Trophoblast cell (in vitro differentiated cells and primary cell): ENCODE measurements at regions not wholly inside any gene's neighbourhood (a gene's known extent, or its start where the extent isn't known, plus 50 kb on each side); places are given as distances from the start of the nearest gene placed in this dataset.

Source experiments
- DNase-seq, 2 donors: peaks; one replicate each; pipeline ENCODE4 v3.0.0-alpha.2; 2016
- H2AFZ ChIP-seq: 2 replicates; pipeline ENCODE4 v1.6.1; 2013; ENCODE audit warnings: low read length, moderate library complexity, mild to moderate bottlenecking; ENCODE audit not compliant: insufficient read depth, poor library complexity
- H2AK5ac ChIP-seq: 2 replicates; pipeline ENCODE4 v1.6.1; 2013; ENCODE audit warnings: mild to moderate bottlenecking, low read length
- H2BK120ac ChIP-seq: 2 replicates; pipeline ENCODE4 v1.6.1; 2013; ENCODE audit warnings: low read length, mild to moderate bottlenecking, moderate library complexity; ENCODE audit not compliant: insufficient read depth, poor library complexity
- H2BK12ac ChIP-seq: 2 replicates; pipeline ENCODE4 v1.6.1; 2013; ENCODE audit warnings: mild to moderate bottlenecking, low read length, moderate library complexity
- H2BK5ac ChIP-seq: 2 replicates; pipeline ENCODE4 v1.6.1; 2013; ENCODE audit warnings: low read length, low read depth, moderate library complexity, mild to moderate bottlenecking; ENCODE audit not compliant: poor library complexity
- H3K14ac ChIP-seq: 2 replicates; pipeline ENCODE4 v1.6.1; 2013; ENCODE audit warnings: mild to moderate bottlenecking, low read length
- H3K18ac ChIP-seq: 2 replicates; pipeline ENCODE4 v1.6.1; 2013; ENCODE audit warnings: mild to moderate bottlenecking, low read length
- H3K23ac ChIP-seq: 2 replicates; pipeline ENCODE4 v1.6.1; 2013; ENCODE audit warnings: low read length
- H3K27ac ChIP-seq: 2 replicates; pipeline ENCODE4 v1.5.1; 2013; ENCODE audit warnings: low read depth, mild to moderate bottlenecking, inconsistent platforms, low read length, moderate library complexity
- H3K27me3 ChIP-seq: 2 replicates; pipeline ENCODE4 v1.6.1; 2013; ENCODE audit warnings: inconsistent platforms, mild to moderate bottlenecking, low read length, moderate library complexity; ENCODE audit not compliant: insufficient read depth
- H3K36me3 ChIP-seq, 2 experiments: 1 replicate in 1 of 2; 2 replicates in 1 of 2; pipeline ENCODE4 v1.6.1; 2013; ENCODE audit warnings: low read length in 2 of 2, mild to moderate bottlenecking in 2 of 2, moderate library complexity in 1 of 2; ENCODE audit not compliant: insufficient read depth in 2 of 2, control insufficient read depth in 1 of 2
- H3K4ac ChIP-seq: 2 replicates; pipeline ENCODE4 v1.6.1; 2013; ENCODE audit warnings: low read depth, mild to moderate bottlenecking, low read length, moderate library complexity
- H3K4me1 ChIP-seq, 2 experiments: 1 replicate in 1 of 2; 2 replicates in 1 of 2; pipeline ENCODE4 v1.6.1; 2013; ENCODE audit warnings: low read length in 2 of 2, mild to moderate bottlenecking in 2 of 2, moderate library complexity in 1 of 2; ENCODE audit not compliant: insufficient read depth in 2 of 2, control insufficient read depth in 1 of 2
- H3K4me2 ChIP-seq: 2 replicates; pipeline ENCODE4 v1.6.1; 2013; ENCODE audit warnings: inconsistent platforms, mild to moderate bottlenecking, low read length, moderate library complexity
- H3K4me3 ChIP-seq: 2 replicates; pipeline ENCODE4 v1.5.1; 2013; ENCODE audit warnings: mild to moderate bottlenecking, low read depth, low read length, inconsistent platforms
- H3K79me1 ChIP-seq: one replicate; pipeline ENCODE4 v1.6.1; 2013; ENCODE audit warnings: low read length
- H3K79me2 ChIP-seq: 2 replicates; pipeline ENCODE4 v1.6.1; 2013; ENCODE audit warnings: low read length, mild to moderate bottlenecking; ENCODE audit not compliant: control insufficient read depth, insufficient read depth, poor library complexity
- H3K9ac ChIP-seq: 2 replicates; pipeline ENCODE4 v1.6.1; 2013; ENCODE audit warnings: mild to moderate bottlenecking, low read length
- H3K9me3 ChIP-seq: 2 replicates; pipeline ENCODE4 v1.6.1; 2013; ENCODE audit warnings: low read depth, mild to moderate bottlenecking, control low read depth, inconsistent platforms, low read length; ENCODE audit not compliant: insufficient read depth
- H4K12ac ChIP-seq: 2 replicates; pipeline ENCODE4 v1.6.1; 2013; ENCODE audit warnings: low read depth, mild to moderate bottlenecking, low read length, moderate library complexity
- H4K8ac ChIP-seq: 2 replicates; pipeline ENCODE4 v1.6.1; 2013; ENCODE audit warnings: low read depth, mild to moderate bottlenecking, low read length, moderate library complexity
- H4K91ac ChIP-seq: one replicate; pipeline ENCODE4 v1.6.1; 2013; ENCODE audit warnings: low read depth, mild to moderate bottlenecking, low read length, moderate library complexity
- WGBS: extraction: QIAGEN DNeasy Blood & Tissue Kit; methylation state at CpG from one replicate; pipeline ENCODE4 v1.1.7; 2013; ENCODE audit warnings: missing lambda C conversion rate; ENCODE audit not compliant: insufficient read length, insufficient coverage; ENCODE audit errors: extremely low coverage; 5-methylcytosine and 5-hydroxymethylcytosine counted together

DNA sequence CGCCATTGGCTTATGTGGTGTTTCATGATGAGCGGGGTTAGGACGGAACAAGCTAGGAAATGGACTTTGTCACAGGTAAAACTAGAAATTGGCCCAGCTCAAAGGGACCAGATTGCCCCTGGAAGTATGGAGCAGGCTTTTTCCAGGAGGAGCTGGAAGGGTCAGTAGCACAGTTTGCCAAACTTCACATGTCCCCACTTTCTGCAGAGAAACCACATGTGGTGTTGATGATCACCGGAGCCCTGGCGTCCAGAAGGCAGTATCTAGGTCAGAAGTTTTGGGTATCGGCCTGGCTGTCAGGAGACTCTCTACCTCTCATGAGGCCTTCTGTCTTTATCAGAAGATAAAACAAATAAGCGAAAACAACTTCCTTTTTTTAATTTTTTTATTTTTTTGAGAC lies 248.5 kb downstream of the SOX9 start:
- H3K79me1 ChIP-seq, result no peaks in the 10 kb centered on the region

DNA sequence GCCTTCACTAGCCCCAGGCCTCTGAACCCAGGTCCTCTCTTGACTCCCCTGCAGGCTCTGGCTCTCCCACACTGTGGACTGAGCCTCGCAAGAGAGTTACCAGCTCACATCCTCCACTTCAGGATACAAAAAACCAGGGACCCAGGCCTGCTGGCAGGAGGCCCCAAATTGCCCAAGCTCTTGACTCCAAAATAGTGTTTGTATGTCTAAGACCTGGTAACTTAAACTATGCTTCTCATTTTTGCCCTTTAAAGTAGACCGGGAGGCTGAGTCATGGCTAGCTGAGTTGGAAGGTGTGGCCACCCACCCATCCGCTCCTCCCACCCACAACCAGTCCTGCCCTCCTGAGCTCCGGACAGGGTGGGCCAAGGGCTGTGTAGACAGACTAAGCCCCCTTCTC lies 250.0 kb downstream of the SOX9 start:
- Histone ChIP-seq H3K18ac (no peak overlapping the region), H3K36me3 (no peaks in the 10 kb centered on the region), H2BK5ac (no peak overlapping the region), H3K27ac (no peak overlapping the region), H3K9ac (no peak overlapping the region), H3K23ac (no peak overlapping the region), H3K79me1 (no peaks in the 10 kb centered on the region), H4K12ac (no peak overlapping the region), H3K4me2 (no peak overlapping the region), H4K8ac (no peak overlapping the region), H3K27me3 (no peaks in the 10 kb centered on the region), H3K14ac (no peak overlapping the region), H2BK120ac (no peak overlapping the region), H3K4me1 (no peaks in the 10 kb centered on the region), H2BK12ac (no peak overlapping the region), H3K79me2 (no peaks in the 10 kb centered on the region), H4K91ac (no peak overlapping the region), H3K4me3 (no peak overlapping the region), H2AK5ac (no peak overlapping the region), H3K4ac (no peak overlapping the region), H3K9me3 (peaks cover 2% of the 10 kb centered on the region), H2AFZ (no peak overlapping the region)
- DNase-seq, result no peak
- WGBS, result no CpG with 5 or more reads among the region's 4 CpGs

More for the DNA sequence above, 248.5 kb downstream of the SOX9 start:
- no peak overlapping the region for H2BK120ac ChIP-seq
- no peak overlapping the region for H4K12ac ChIP-seq
- H3K36me3 ChIP-seq, result no peaks in the 10 kb centered on the region
- no peak for DNase-seq
- no peak overlapping the region for H2AK5ac ChIP-seq
- no peaks in the 10 kb centered on the region for H3K79me2 ChIP-seq
- H2AFZ ChIP-seq, result no peak overlapping the region
- peaks cover 2% of the 10 kb centered on the region for H3K9me3 ChIP-seq
- H4K8ac ChIP-seq, result no peak overlapping the region
- H4K91ac ChIP-seq, result no peak overlapping the region
- H2BK5ac ChIP-seq, result no peak overlapping the region
- H3K27me3 ChIP-seq, result no peaks in the 10 kb centered on the region
- no peak overlapping the region for H3K18ac ChIP-seq
- H3K9ac ChIP-seq, result no peak overlapping the region
- no CpG with 5 or more reads among the region's 7 CpGs for WGBS
- no peaks in the 10 kb centered on the region for H3K4me1 ChIP-seq
- no peak overlapping the region for H3K4me2 ChIP-seq
- H2BK12ac ChIP-seq, result no peak overlapping the region
- no peak overlapping the region for H3K27ac ChIP-seq
- H3K4ac ChIP-seq, result no peak overlapping the region
- H3K14ac ChIP-seq, result no peak overlapping the region
- no peak overlapping the region for H3K4me3 ChIP-seq
- no peak overlapping the region for H3K23ac ChIP-seq

DNA sequence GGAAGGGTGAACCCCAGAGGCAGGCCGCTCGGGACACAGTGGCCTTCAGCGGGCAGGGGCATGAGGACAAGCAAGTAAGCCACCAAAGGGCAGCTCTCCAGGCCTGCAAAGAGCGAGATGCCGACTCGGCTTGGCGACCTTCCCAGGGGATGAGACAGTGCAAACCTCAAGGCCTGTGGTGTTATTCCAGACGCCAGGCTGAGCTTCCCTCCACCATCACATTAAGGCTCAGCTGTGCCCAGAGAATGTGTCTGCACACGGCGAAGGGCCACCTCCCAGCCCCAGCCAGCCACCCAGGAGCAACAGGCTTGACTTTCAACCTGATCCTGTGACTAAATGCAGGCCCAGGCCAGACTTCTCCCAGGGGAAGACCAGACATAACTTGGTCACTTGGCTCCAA lies 251.4 kb downstream of the SOX9 start:
- Histone ChIP-seq H3K36me3 (no peaks in the 10 kb centered on the region), H2AK5ac (no peak overlapping the region), H3K4me2 (no peak overlapping the region), H3K4me3 (no peak overlapping the region), H3K79me2 (no peaks in the 10 kb centered on the region), H3K18ac (no peak overlapping the region), H2AFZ (no peak overlapping the region), H3K79me1 (no peaks in the 10 kb centered on the region), H3K4me1 (no peaks in the 10 kb centered on the region), H4K91ac (no peak overlapping the region), H4K12ac (no peak overlapping the region), H2BK5ac (no peak overlapping the region), H3K23ac (no peak overlapping the region), H2BK120ac (no peak overlapping the region), H2BK12ac (no peak overlapping the region), H3K9me3 (peaks cover 2% of the 10 kb centered on the region), H4K8ac (no peak overlapping the region), H3K14ac (no peak overlapping the region), H3K27me3 (no peaks in the 10 kb centered on the region), H3K4ac (no peak overlapping the region), H3K27ac (no peak overlapping the region), H3K9ac (no peak overlapping the region)
- DNase-seq, result no peak
- WGBS, result no CpG with 5 or more reads among the region's 10 CpGs

DNA sequence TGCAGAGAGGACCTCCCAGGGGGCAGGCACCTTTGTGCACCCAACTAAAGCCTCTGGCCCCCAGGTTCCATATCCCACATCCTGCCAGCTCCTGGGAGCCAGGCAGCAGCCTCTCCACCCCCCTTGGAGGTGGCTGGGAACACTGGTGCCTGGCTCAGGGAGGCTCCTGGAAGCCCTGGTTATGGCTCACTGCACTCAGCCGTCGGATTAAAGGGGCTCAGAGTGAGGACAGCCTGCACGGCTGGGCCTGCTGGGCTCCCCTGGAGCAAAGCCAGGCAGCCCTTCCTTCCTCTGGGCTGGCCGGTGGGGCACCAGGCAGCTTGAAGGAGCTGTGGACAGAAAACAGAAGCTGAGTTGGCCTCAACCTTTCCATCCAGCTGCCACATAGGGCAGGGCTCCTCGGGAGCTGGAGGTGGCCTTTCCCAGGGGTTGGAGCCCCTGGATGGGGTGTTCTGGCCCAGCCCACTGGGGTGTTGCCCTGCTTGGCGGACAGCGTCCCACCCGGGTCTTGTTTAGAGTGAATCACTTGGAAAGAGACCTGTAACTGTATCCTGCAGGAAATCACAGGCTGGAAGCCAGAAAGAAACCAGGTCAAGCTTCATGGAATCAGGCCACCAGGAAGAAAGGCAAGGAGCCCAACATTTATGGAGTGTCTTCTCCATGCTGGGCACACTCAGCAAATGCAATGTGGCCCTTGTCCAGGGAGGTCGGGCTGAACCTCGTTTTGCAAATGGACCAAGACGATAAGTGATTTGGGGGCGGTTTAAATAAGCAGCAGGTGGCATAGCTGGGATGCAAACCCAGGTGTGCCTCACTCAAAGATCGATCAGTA lies 253.3 kb downstream of the SOX9 start:
- no peaks in the 10 kb centered on the region for H3K27me3 ChIP-seq
- peaks cover 2% of the 10 kb centered on the region for H3K9me3 ChIP-seq
- no peak overlapping the region for H3K9ac ChIP-seq
- H4K8ac ChIP-seq, result no peak overlapping the region
- no peak overlapping the region for H2BK12ac ChIP-seq
- no peak for DNase-seq
- H3K4me3 ChIP-seq, result no peak overlapping the region
- no peak overlapping the region for H2AK5ac ChIP-seq
- H3K18ac ChIP-seq, result no peak overlapping the region
- H3K36me3 ChIP-seq, result no peaks in the 10 kb centered on the region
- H3K4me1 ChIP-seq, result no peaks in the 10 kb centered on the region
- no peak overlapping the region for H2AFZ ChIP-seq
- no peak overlapping the region for H3K4ac ChIP-seq
- no peak overlapping the region for H2BK5ac ChIP-seq
- H3K79me1 ChIP-seq, result no peaks in the 10 kb centered on the region
- no peak overlapping the region for H3K23ac ChIP-seq
- H2BK120ac ChIP-seq, result no peak overlapping the region
- no peak overlapping the region for H4K91ac ChIP-seq
- H3K4me2 ChIP-seq, result no peak overlapping the region
- H3K27ac ChIP-seq, result no peak overlapping the region
- no peak overlapping the region for H3K14ac ChIP-seq
- H4K12ac ChIP-seq, result no peak overlapping the region
- no peaks in the 10 kb centered on the region for H3K79me2 ChIP-seq
- no CpG with 5 or more reads among the region's 13 CpGs for WGBS
